Activated T-cell treated with anti-CD3 and anti-CD28 coated beads, Interleukin-2, amount 50 U/mL, for 1 hour (primary cell): ENCODE measurements at regions not wholly inside any gene's neighbourhood (a gene's known extent, or its start where the extent isn't known, plus 50 kb on each side); places are given as distances from the start of the nearest gene placed in this dataset.

Source experiments
- DNase-seq: peaks from one replicate; pipeline ENCODE4 v3.0.0-alpha.2; 2020

- DNase-seq = no peak
These were observed 95.0 kb downstream of the MRPL36 start for GRCh38 chr5:1704676-1705075.

- DNase-seq = no peak
These were observed 95.4 kb downstream of the MRPL36 start for GRCh38 chr5:1704266-1704665.

GRCh38 chr5:1703352-1704050 lies 96.1 kb downstream of the MRPL36 start:
- no peak for DNase-seq

- DNase-seq = no peak
These were observed 97.3 kb downstream of the MRPL36 start for GRCh38 chr5:1702318-1702717.

GRCh38 chr5:1701884-1702283 lies 97.8 kb downstream of the MRPL36 start:
- no peak for DNase-seq

GRCh38 chr5:1701216-1701864 lies 98.3 kb downstream of the MRPL36 start:
- DNase-seq = no peak

GRCh38 chr5:1699394-1699793 lies 100.2 kb downstream of the MRPL36 start:
- no peak for DNase-seq

GRCh38 chr5:1698589-1699316 lies 100.9 kb downstream of the MRPL36 start:
- DNase-seq = no peak

- DNase-seq = no peak
These were observed 107.3 kb downstream of the MRPL36 start for GRCh38 chr5:1692381-1692780.

- no peak for DNase-seq
These were observed 112.2 kb downstream of the MRPL36 start for GRCh38 chr5:1687301-1687970.

- no peak for DNase-seq
These were observed 113.4 kb downstream of the MRPL36 start for GRCh38 chr5:1686016-1686802.

- DNase-seq = no peak
These were observed 114.6 kb downstream of the MRPL36 start for GRCh38 chr5:1685066-1685465.

- DNase-seq = no peak
These were observed 117.7 kb downstream of the MRPL36 start for GRCh38 chr5:1681955-1682354.

- DNase-seq = no peak
These were observed 126.5 kb downstream of the MRPL36 start for GRCh38 chr5:1673042-1673677.

- DNase-seq = no peak
These were observed 127.2 kb downstream of the MRPL36 start for GRCh38 chr5:1672396-1672795.

GRCh38 chr5:1671351-1671750 lies 128.3 kb downstream of the MRPL36 start:
- DNase-seq = no peak

GRCh38 chr5:1670351-1670750 lies 129.3 kb downstream of the MRPL36 start:
- DNase-seq = no peak

- DNase-seq = no peak
These were observed 130.1 kb downstream of the MRPL36 start for GRCh38 chr5:1669276-1670155.

- peak; percentile 28 for DNase-seq
These were observed 131.4 kb downstream of the MRPL36 start for GRCh38 chr5:1668141-1668721.

GRCh38 chr5:1667648-1668140 lies 131.9 kb downstream of the MRPL36 start:
- DNase-seq = no peak
